ENCODE measurements at regions not wholly inside any gene's neighbourhood (a gene's known extent, or its start where the extent isn't known, plus 50 kb on each side); places are given as distances from the start of the nearest gene placed in this dataset.

GRCh38 chr6:23243854-23244253 is 674.5 kb downstream of the HDGFL1 start:
- Histone ChIP-seq H3K9me2 (replicated peaks; ENCODE audit: low read depth, low read length) (no peaks in the 10 kb centered on the region), H3K4me3 (ENCODE audit: low read length, poor library complexity, severe bottlenecking) (no peak overlapping the region), H3K4me1 (ENCODE audit: insufficient read depth, low read length, poor library complexity, severe bottlenecking) (no peaks in the 10 kb centered on the region), H4K20me1 (ENCODE audit: insufficient read depth, low read length, poor library complexity, severe bottlenecking) (no peaks in the 10 kb centered on the region), H3K4me2 (ENCODE audit: low read depth, low read length, poor library complexity, severe bottlenecking) (no peak overlapping the region), H3K79me2 (ENCODE audit: insufficient read depth, low read length) (no peaks in the 10 kb centered on the region), H3K9me3 (ENCODE audit: insufficient read depth, low read depth, low read length) (no peaks in the 10 kb centered on the region), H3K9ac (ENCODE audit: low read depth, low read length, poor library complexity, severe bottlenecking) (no peak overlapping the region), H3K36me3 (ENCODE audit: insufficient read depth, low read length) (no peaks in the 10 kb centered on the region), H3F3A (ENCODE audit: low read depth) (no peaks in the 10 kb centered on the region), H3K27me3 (ENCODE audit: insufficient read depth, low read length, poor library complexity, severe bottlenecking) (no peaks in the 10 kb centered on the region), H2AFZ (ENCODE audit: low read length) (no peak overlapping the region)
- no peak for TF ChIP-seq EZH2phosphoT487 (IDR thresholded peaks at IDR 0.05; ENCODE audit: borderline replicate concordance)
- TF ChIP-seq CTCF (conservative IDR thresholded peaks at IDR 0.05; ENCODE audit: low read length) = no peak

- TF ChIP-seq EZH2phosphoT487 (IDR thresholded peaks at IDR 0.05; ENCODE audit: borderline replicate concordance) (no peak), CTCF (conservative IDR thresholded peaks at IDR 0.05; ENCODE audit: low read length) (no peak)
- no peaks in the 10 kb centered on the region for H4K20me1 ChIP-seq (ENCODE audit: insufficient read depth, low read length, poor library complexity, severe bottlenecking)
- no peak overlapping the region for H3K4me3 ChIP-seq (ENCODE audit: low read length, poor library complexity, severe bottlenecking)
- no peak overlapping the region for H2AFZ ChIP-seq (ENCODE audit: low read length)
- no peaks in the 10 kb centered on the region for H3K79me2 ChIP-seq (ENCODE audit: insufficient read depth, low read length)
- no peak overlapping the region for H3K9ac ChIP-seq (ENCODE audit: low read depth, low read length, poor library complexity, severe bottlenecking)
- no peaks in the 10 kb centered on the region for H3K4me1 ChIP-seq (ENCODE audit: insufficient read depth, low read length, poor library complexity, severe bottlenecking)
- no peaks in the 10 kb centered on the region for H3K27me3 ChIP-seq (ENCODE audit: insufficient read depth, low read length, poor library complexity, severe bottlenecking)
- H3K9me2 ChIP-seq (replicated peaks; ENCODE audit: low read depth, low read length) = no peaks in the 10 kb centered on the region
- no peak overlapping the region for H3K4me2 ChIP-seq (ENCODE audit: low read depth, low read length, poor library complexity, severe bottlenecking)
- H3K36me3 ChIP-seq (ENCODE audit: insufficient read depth, low read length) = no peaks in the 10 kb centered on the region
- no peaks in the 10 kb centered on the region for H3F3A ChIP-seq (ENCODE audit: low read depth)
- H3K9me3 ChIP-seq (ENCODE audit: insufficient read depth, low read depth, low read length) = no peaks in the 10 kb centered on the region
Observed at GRCh38 chr6:23244300-23244699, 674.9 kb downstream of the HDGFL1 start.

GRCh38 chr6:23245572-23245971 is 676.2 kb downstream of the HDGFL1 start:
- no peaks in the 10 kb centered on the region for H4K20me1 ChIP-seq (ENCODE audit: insufficient read depth, low read length, poor library complexity, severe bottlenecking)
- H3K79me2 ChIP-seq (ENCODE audit: insufficient read depth, low read length) = no peaks in the 10 kb centered on the region
- H2AFZ ChIP-seq (ENCODE audit: low read length) = no peak overlapping the region
- TF ChIP-seq EZH2phosphoT487 (IDR thresholded peaks at IDR 0.05; ENCODE audit: borderline replicate concordance) (no peak), CTCF (conservative IDR thresholded peaks at IDR 0.05; ENCODE audit: low read length) (no peak)
- H3K9me2 ChIP-seq (replicated peaks; ENCODE audit: low read depth, low read length) = no peaks in the 10 kb centered on the region
- H3K36me3 ChIP-seq (ENCODE audit: insufficient read depth, low read length) = no peaks in the 10 kb centered on the region
- H3K4me2 ChIP-seq (ENCODE audit: low read depth, low read length, poor library complexity, severe bottlenecking) = no peak overlapping the region
- no peaks in the 10 kb centered on the region for H3F3A ChIP-seq (ENCODE audit: low read depth)
- H3K4me1 ChIP-seq (ENCODE audit: insufficient read depth, low read length, poor library complexity, severe bottlenecking) = no peaks in the 10 kb centered on the region
- no peaks in the 10 kb centered on the region for H3K9me3 ChIP-seq (ENCODE audit: insufficient read depth, low read depth, low read length)
- no peaks in the 10 kb centered on the region for H3K27me3 ChIP-seq (ENCODE audit: insufficient read depth, low read length, poor library complexity, severe bottlenecking)
- H3K9ac ChIP-seq (ENCODE audit: low read depth, low read length, poor library complexity, severe bottlenecking) = no peak overlapping the region
- H3K4me3 ChIP-seq (ENCODE audit: low read length, poor library complexity, severe bottlenecking) = no peak overlapping the region

Data from Loucy (cell line).